Lower leg skin (tissue), 4 donors: ENCODE measurements at regions not wholly inside any gene's neighbourhood (a gene's known extent, or its start where the extent isn't known, plus 50 kb on each side); places are given as distances from the start of the nearest gene placed in this dataset.
"Not testable (repeated sequence)": the region's sequence is repeated elsewhere in the genome, so short reads cannot be mapped to it uniquely, and the experiment has no call there.

Experiments
- DNase-seq, 2 donors: peaks; one replicate each; pipeline ENCODE4 v3.0.0-alpha.2; 2019; ENCODE audit warnings: low spot score in 2 of 2
- H3K4me3 ChIP-seq: fragments of 200-600 bp; sonication (generic); 2 replicates; pipeline ENCODE4 v1.5.1; 2017; ENCODE audit warnings: mild to moderate bottlenecking, low read depth; ENCODE audit not compliant: poor library complexity, severe bottlenecking
- POLR2A ChIP-seq, 2 donors: fragments of 450-650 bp; IDR thresholded peaks; one replicate each; pipeline ENCODE4 v1.6.1; 2016 to 2017; ENCODE audit warnings: antibody characterized with exemption in 2 of 2, mild to moderate bottlenecking in 1 of 2, moderate library complexity in 1 of 2
- WGBS, 2 donors: methylation state at CpG; one replicate each; pipeline ENCODE4 v1.1.5; 2018; 5-methylcytosine and 5-hydroxymethylcytosine counted together
- intact Hi-C: fragments of 100-400 bp; cut with DNase I; formaldehyde crosslinking; loops from one replicate; pipeline ENCODE4 v1.15.0; 2023; ENCODE audit warnings: low total_unique reads
- TF ChIP-seq, protein P1 (sequence below), 3 donors: fragments of 450-650 bp; IDR thresholded peaks; one replicate each; pipeline ENCODE4 v1.5.1; 2016; ENCODE audit warnings: antibody characterized with exemption in 3 of 3, mild to moderate bottlenecking in 3 of 3, moderate library complexity in 2 of 3

GRCh38 chr13:89520468-89520867 is 1827.0 kb upstream of the MIR17HG start:
- DNase-seq, result no peak
- intact Hi-C loops, result no loop called here
- H3K4me3 ChIP-seq, result no peak overlapping the region
- TF ChIP-seq POLR2A (IDR thresholded peaks at IDR 0.05), result no peak
- TF ChIP-seq, protein P1, sequence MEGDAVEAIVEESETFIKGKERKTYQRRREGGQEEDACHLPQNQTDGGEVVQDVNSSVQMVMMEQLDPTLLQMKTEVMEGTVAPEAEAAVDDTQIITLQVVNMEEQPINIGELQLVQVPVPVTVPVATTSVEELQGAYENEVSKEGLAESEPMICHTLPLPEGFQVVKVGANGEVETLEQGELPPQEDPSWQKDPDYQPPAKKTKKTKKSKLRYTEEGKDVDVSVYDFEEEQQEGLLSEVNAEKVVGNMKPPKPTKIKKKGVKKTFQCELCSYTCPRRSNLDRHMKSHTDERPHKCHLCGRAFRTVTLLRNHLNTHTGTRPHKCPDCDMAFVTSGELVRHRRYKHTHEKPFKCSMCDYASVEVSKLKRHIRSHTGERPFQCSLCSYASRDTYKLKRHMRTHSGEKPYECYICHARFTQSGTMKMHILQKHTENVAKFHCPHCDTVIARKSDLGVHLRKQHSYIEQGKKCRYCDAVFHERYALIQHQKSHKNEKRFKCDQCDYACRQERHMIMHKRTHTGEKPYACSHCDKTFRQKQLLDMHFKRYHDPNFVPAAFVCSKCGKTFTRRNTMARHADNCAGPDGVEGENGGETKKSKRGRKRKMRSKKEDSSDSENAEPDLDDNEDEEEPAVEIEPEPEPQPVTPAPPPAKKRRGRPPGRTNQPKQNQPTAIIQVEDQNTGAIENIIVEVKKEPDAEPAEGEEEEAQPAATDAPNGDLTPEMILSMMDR (IDR thresholded peaks at IDR 0.05), result no peak

- 62 to 70% methylated on average over 2 of the region's 2 CpGs for WGBS, 2 donors
- intact Hi-C loops, DNase-seq, H3K4me3 ChIP-seq: not testable (repeated sequence)
These were observed 1825.8 kb upstream of the MIR17HG start for GRCh38 chr13:89521672-89522071.

DNA sequence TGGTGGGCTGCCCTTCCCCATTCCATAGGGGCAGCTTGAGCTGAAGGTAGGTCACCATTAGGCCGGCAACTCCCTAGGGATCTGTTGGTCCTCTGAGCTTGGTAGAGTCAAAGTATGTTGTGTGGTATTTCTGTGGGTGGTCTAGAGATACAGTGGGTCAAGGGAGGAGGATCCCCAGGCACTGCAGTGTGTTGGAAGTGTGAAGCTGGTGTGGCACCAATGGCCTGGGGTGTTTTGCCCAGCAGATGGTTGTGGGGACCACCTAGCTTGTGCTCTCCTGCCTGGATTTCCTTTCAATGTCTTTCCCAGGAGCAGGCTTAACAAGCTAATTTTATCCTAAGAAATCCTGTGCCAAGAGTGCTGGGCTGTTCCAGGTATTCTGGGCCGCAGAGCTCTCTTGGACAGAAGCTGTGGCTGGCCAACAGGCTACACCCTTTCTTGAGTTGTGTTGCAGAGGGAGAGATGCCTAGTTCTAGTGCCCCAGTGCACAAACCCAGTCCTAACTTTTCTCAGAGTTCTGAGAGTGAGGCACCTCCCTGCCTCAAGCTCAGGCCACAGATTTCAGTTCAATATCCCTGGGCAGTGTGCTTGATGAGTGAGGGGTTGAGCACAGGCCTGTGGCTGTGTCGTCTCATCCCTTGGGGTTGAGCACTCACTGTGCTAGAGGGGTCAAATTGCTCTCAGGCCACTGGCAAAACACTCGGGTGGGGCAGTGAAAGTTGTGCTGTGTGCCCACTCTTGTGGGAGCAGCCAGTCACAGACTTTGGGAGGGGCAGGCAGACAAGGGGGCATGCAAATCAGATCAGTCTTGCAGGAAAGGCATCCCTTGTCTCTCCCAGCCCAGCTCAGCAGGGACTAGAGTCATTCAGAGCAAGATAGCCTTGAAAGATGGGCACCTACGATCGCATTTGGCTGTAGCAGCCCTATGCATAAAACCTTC is 1806.1 kb upstream of the MIR17HG start:
- TF ChIP-seq, protein P1 (IDR thresholded peaks at IDR 0.05), result no peak
- no peak for TF ChIP-seq POLR2A (IDR thresholded peaks at IDR 0.05)
- DNase-seq, result no peak
- 88 to 95% methylated on average over 6 of the region's 6 CpGs for WGBS, 2 donors
- H3K4me3 ChIP-seq, result no peak overlapping the region
- intact Hi-C loops, result no loop called here

DNA sequence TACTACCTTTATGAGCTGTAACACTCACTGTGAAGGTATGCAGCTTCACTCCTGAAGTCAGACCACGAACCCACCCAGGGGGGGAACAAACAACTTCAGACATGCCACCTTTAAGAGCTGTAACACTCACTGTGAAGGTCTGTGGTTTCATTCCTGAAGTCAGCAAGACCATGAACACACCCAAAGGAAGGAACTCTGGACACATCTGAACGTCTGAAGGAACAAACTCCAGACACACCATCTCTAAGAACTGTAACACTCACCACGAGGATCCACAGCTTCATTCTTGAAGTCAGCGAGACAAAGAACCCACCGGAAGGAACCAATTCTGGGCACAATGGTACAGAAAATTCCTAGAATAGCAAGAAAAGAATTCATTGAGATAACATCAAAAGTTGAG is 1796.5 kb upstream of the MIR17HG start:
- no peak for DNase-seq
- 55 to 67% methylated on average over 5 of the region's 5 CpGs for WGBS, 2 donors
- intact Hi-C loops, result no loop called here
- no peak overlapping the region for H3K4me3 ChIP-seq
- no peak for TF ChIP-seq POLR2A (IDR thresholded peaks at IDR 0.05)
- TF ChIP-seq, protein P1 (IDR thresholded peaks at IDR 0.05), result no peak

GRCh38 chr13:89554801-89555200 is 1792.7 kb upstream of the MIR17HG start:
- DNase-seq, result no peak
- H3K4me3 ChIP-seq, result no peak overlapping the region
- intact Hi-C loops, result no loop called here
- WGBS, 2 donors, result 56 to 74% methylated on average over 1 of the region's 1 CpG
- TF ChIP-seq, protein P1 (IDR thresholded peaks at IDR 0.05), result no peak
- no peak for TF ChIP-seq POLR2A (IDR thresholded peaks at IDR 0.05)

GRCh38 chr13:89565476-89566100 is 1781.9 kb upstream of the MIR17HG start:
- intact Hi-C loops, result no loop called here
- no peak overlapping the region for H3K4me3 ChIP-seq
- DNase-seq, result no peak
- WGBS, 2 donors, result 54 to 69% methylated on average over 1 of the region's 1 CpG
- no peak for TF ChIP-seq POLR2A (IDR thresholded peaks at IDR 0.05)
- TF ChIP-seq, protein P1 (IDR thresholded peaks at IDR 0.05), result no peak
